GM12873 (cell line): ENCODE measurements at regions not wholly inside any gene's neighbourhood (a gene's known extent, or its start where the extent isn't known, plus 50 kb on each side); places are given as distances from the start of the nearest gene placed in this dataset.

Experiments
- CTCF ChIP-seq: IDR thresholded peaks from 2 replicates; pipeline ENCODE4 v1.5.1; 2012; ENCODE audit warnings: low read depth, mild to moderate bottlenecking, moderate library complexity, low read length, control low read depth; ENCODE audit not compliant: insufficient read depth; ENCODE audit errors: missing control alignments

GRCh38 chr13:99897076-99897440, 74.5 kb downstream of the ZIC5 start:
- TF ChIP-seq CTCF = no peak

- no peak for TF ChIP-seq CTCF
These were observed 75.0 kb downstream of the ZIC5 start for GRCh38 chr13:99896369-99897075.

GRCh38 chr13:99895444-99896368, 75.9 kb downstream of the ZIC5 start:
- no peak for TF ChIP-seq CTCF

GRCh38 chr13:99894840-99895443, 76.6 kb downstream of the ZIC5 start:
- TF ChIP-seq CTCF = no peak

- TF ChIP-seq CTCF = no peak
These were observed 77.3 kb downstream of the ZIC5 start for GRCh38 chr13:99894105-99894839.

GRCh38 chr13:99893567-99893966, 78.0 kb downstream of the ZIC5 start:
- TF ChIP-seq CTCF = no peak
